C4-2B (cell line): ENCODE measurements at regions not wholly inside any gene's neighbourhood (a gene's known extent, or its start where the extent isn't known, plus 50 kb on each side); places are given as distances from the start of the nearest gene placed in this dataset.

Experiments used
- CTCF ChIP-seq: fragments of 450-650 bp; conservative IDR thresholded peaks from 2 replicates; pipeline ENCODE4 v1.5.1; 2017; ENCODE audit warnings: mild to moderate bottlenecking
- ZFX ChIP-seq: fragments of 450-650 bp; IDR thresholded peaks from 2 replicates; pipeline ENCODE4 v1.6.1; 2017

GRCh38 chr2:17115466-17115865 lies 402.8 kb downstream of the RAD51AP2 start:
- no peak for TF ChIP-seq CTCF
- TF ChIP-seq ZFX: no peak
